HL-60 (cell line): ENCODE measurements at regions not wholly inside any gene's neighbourhood (a gene's known extent, or its start where the extent isn't known, plus 50 kb on each side); places are given as distances from the start of the nearest gene placed in this dataset.

Experiments used
- DNase-seq, 2 experiments: peaks; one replicate each; pipeline ENCODE4 v3.0.0-alpha.2; 2010 to 2020; ENCODE audit warnings: low read depth in 1 of 2, low spot score in 1 of 2
- H3K27ac ChIP-seq: fragments of 250-450 bp; sonication (Bioruptor Pico); replicated peaks from 2 replicates; pipeline ENCODE4 v1.5.1; 2020; ENCODE audit warnings: mild to moderate bottlenecking, moderate library complexity
- H3K27me3 ChIP-seq: fragments of 250-450 bp; sonication (Bioruptor Pico); 2 replicates; pipeline ENCODE4 v1.5.1; 2021; ENCODE audit warnings: mild to moderate bottlenecking, moderate library complexity; ENCODE audit not compliant: insufficient read depth, poor library complexity, severe bottlenecking
- H3K4me3 ChIP-seq: replicated peaks from 2 replicates; pipeline ENCODE4 v1.5.1; 2011; ENCODE audit warnings: mild to moderate bottlenecking, control low read depth, low read length; ENCODE audit not compliant: insufficient read depth
- CTCF ChIP-seq: IDR thresholded peaks from one replicate; pipeline ENCODE4 v1.5.1; 2011; ENCODE audit warnings: low read length, control low read depth, inconsistent platforms; ENCODE audit not compliant: insufficient read depth
- GABPA ChIP-seq: IDR thresholded peaks from 2 replicates; pipeline ENCODE4 v1.6.1; 2012; ENCODE audit warnings: low read depth
- POLR2AphosphoS5 ChIP-seq: IDR thresholded peaks from 2 replicates; pipeline ENCODE4 v1.6.1; 2012; ENCODE audit warnings: low read depth
- SPI1 ChIP-seq: IDR thresholded peaks from 2 replicates; pipeline ENCODE4 v1.6.1; 2012; ENCODE audit warnings: low read depth, mild to moderate bottlenecking, borderline replicate concordance
- TF ChIP-seq, protein P1 (sequence below): IDR thresholded peaks from 2 replicates; pipeline ENCODE4 v1.6.1; 2012; ENCODE audit warnings: low read depth; ENCODE audit not compliant: insufficient replicate concordance

GRCh38 chr10:128483216-128483615 lies 357.0 kb upstream of the MKI67 start:
- no peak overlapping the region for H3K4me3 ChIP-seq
- TF ChIP-seq POLR2AphosphoS5, result no peak
- no peak for TF ChIP-seq GABPA
- TF ChIP-seq CTCF, result no peak
- TF ChIP-seq SPI1, result no peak
- TF ChIP-seq, protein P1, sequence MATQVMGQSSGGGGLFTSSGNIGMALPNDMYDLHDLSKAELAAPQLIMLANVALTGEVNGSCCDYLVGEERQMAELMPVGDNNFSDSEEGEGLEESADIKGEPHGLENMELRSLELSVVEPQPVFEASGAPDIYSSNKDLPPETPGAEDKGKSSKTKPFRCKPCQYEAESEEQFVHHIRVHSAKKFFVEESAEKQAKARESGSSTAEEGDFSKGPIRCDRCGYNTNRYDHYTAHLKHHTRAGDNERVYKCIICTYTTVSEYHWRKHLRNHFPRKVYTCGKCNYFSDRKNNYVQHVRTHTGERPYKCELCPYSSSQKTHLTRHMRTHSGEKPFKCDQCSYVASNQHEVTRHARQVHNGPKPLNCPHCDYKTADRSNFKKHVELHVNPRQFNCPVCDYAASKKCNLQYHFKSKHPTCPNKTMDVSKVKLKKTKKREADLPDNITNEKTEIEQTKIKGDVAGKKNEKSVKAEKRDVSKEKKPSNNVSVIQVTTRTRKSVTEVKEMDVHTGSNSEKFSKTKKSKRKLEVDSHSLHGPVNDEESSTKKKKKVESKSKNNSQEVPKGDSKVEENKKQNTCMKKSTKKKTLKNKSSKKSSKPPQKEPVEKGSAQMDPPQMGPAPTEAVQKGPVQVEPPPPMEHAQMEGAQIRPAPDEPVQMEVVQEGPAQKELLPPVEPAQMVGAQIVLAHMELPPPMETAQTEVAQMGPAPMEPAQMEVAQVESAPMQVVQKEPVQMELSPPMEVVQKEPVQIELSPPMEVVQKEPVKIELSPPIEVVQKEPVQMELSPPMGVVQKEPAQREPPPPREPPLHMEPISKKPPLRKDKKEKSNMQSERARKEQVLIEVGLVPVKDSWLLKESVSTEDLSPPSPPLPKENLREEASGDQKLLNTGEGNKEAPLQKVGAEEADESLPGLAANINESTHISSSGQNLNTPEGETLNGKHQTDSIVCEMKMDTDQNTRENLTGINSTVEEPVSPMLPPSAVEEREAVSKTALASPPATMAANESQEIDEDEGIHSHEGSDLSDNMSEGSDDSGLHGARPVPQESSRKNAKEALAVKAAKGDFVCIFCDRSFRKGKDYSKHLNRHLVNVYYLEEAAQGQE, result no peak
- DNase-seq, result no peak
- no peaks in the 10 kb centered on the region for H3K27me3 ChIP-seq
- H3K27ac ChIP-seq, result no peak overlapping the region

DNA sequence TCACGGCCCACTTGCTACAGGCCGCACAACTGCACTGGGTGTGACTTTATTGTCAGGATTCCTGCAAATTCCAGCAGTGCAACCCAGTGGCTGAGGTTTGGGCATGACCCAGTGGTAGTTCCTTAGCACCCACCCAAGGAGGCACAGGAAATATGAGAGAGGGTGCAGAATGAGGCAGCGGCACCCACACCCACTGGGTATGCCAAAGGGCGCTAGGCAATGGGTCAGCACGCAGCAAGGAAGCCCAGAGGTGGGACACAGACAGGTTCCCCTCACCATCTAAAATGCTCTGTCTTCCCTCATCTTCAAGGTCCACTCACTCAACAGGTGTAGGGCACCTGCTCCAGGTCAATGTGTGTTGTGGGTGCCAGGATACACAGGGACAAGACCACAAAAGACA lies 357.8 kb upstream of the MKI67 start:
- Histone ChIP-seq H3K4me3 (no peak overlapping the region), H3K27ac (no peak overlapping the region), H3K27me3 (no peaks in the 10 kb centered on the region)
- TF ChIP-seq GABPA (no peak), SPI1 (no peak), POLR2AphosphoS5 (no peak), CTCF (no peak)
- TF ChIP-seq, protein P1, result no peak
- DNase-seq, result no peak

GRCh38 chr10:128485701-128486235 lies 359.5 kb upstream of the MKI67 start:
- no peak overlapping the region for H3K4me3 ChIP-seq
- DNase-seq, result no peak
- TF ChIP-seq, protein P1, result no peak
- TF ChIP-seq POLR2AphosphoS5, result no peak
- TF ChIP-seq CTCF, result no peak
- no peak for TF ChIP-seq GABPA
- TF ChIP-seq SPI1, result no peak
- no peak overlapping the region for H3K27ac ChIP-seq
- H3K27me3 ChIP-seq, result no peaks in the 10 kb centered on the region
